Central memory CD8-positive, alpha-beta T cell (primary cell): ENCODE measurements at regions not wholly inside any gene's neighbourhood (a gene's known extent, or its start where the extent isn't known, plus 50 kb on each side); places are given as distances from the start of the nearest gene placed in this dataset.

Experiments used
- ATAC-seq: fragments of 150-1000 bp; cut with Tn5 transposase; replicated peaks from 2 replicates; pipeline ENCODE4 v1.10.0; 2022; ENCODE audit warnings: mild to moderate bottlenecking, moderate FRiP score, moderate number of reproducible peaks; ENCODE audit not compliant: poor library complexity, severe bottlenecking; ENCODE audit errors: extremely low read depth
- DNase-seq, 2 donors: peaks; one replicate each; pipeline ENCODE4 v3.0.0; 2021; ENCODE audit warnings: low spot score in 2 of 2
- H3K27ac Mint-ChIP-seq: one replicate; pipeline ENCODE4 v1.8.0; 2022; ENCODE audit warnings: low read depth, mild to moderate bottlenecking, moderate library complexity, mixed read lengths
- H3K27me3 Mint-ChIP-seq: one replicate; pipeline ENCODE4 v1.8.0; 2022; ENCODE audit warnings: mixed read lengths
- H3K36me3 Mint-ChIP-seq: one replicate; pipeline ENCODE4 v1.8.0; 2022; ENCODE audit warnings: mild to moderate bottlenecking, moderate library complexity, mixed read lengths; ENCODE audit not compliant: insufficient read depth
- H3K4me1 Mint-ChIP-seq: one replicate; pipeline ENCODE4 v1.8.0; 2022; ENCODE audit warnings: mixed read lengths
- H3K4me3 Mint-ChIP-seq: one replicate; pipeline ENCODE4 v1.8.0; 2022; ENCODE audit warnings: mild to moderate bottlenecking, moderate library complexity, mixed read lengths
- H3K9me3 Mint-ChIP-seq: one replicate; pipeline ENCODE4 v1.8.0; 2022; ENCODE audit warnings: mixed read lengths

DNA sequence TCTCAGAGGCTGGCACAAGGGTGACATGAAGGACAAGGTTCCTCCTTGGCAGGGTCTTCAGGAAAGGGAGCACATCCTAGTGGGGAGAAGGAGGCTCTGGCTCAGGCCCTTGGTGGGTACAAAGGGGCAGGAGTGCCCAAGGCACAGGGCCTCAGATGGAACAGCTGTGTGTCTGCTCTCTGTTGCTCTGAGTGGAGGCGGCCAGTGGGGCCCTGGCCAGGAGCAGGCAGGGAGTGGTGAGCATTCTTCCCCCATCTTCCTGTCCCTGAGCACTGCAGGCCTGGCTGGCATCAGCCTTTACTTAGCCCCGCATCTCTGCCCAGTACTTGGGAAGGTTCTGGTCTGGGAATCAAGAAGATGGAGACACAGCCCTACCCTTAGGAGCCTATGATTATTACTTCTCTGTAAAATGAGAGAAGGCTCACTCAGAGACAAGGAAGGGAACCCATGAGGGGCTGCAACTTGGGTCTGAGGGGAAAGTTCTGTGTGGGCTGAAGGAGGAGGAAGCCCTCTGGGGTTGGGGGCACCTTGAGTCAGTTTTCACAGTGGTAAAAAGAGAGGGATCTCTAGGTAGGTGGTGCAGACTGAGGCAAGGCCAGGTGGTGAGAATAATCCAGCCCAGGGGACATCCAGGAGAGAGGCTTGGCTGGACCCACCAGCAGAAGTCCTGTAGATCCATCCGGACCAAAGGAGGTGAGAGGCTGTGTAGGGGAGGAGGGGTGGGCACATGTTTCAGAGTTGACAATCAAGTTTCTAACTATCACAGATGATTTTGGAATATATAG, 173.5 kb downstream of the TSHZ3 start:
- no peak overlapping the region for H3K27ac Mint-ChIP-seq
- H3K4me3 Mint-ChIP-seq: no peak overlapping the region
- ATAC-seq (no peak), DNase-seq (no peak)
- H3K27me3 Mint-ChIP-seq: peaks cover 19% of the 10 kb centered on the region
- H3K4me1 Mint-ChIP-seq: no peaks in the 10 kb centered on the region
- peaks cover 2% of the 10 kb centered on the region for H3K36me3 Mint-ChIP-seq
- H3K9me3 Mint-ChIP-seq: peaks cover 11% of the 10 kb centered on the region

DNA sequence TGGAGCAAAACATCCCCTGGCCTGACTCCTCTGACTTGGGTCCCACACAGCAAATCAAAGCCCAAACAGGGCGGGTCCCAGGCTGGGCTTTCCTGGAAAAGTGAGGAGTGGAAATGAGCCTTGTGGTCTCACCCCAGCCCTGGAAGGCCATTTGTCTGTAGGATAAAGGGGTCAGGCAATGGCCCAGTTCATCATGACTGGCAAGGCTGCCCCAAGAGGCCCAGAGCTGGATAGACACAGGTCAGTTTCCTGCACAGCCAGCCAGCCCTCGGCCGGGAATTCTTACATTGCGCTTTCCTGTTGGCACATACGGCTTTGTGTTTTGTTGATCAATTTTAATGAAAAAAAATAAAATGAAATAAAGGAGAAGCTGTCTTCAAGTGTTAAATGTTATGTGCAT, 174.3 kb downstream of the TSHZ3 start:
- no peak for ATAC-seq
- Mint-ChIP-seq H3K27ac (no peak overlapping the region), H3K4me3 (no peak overlapping the region), H3K4me1 (no peaks in the 10 kb centered on the region), H3K9me3 (peaks cover 11% of the 10 kb centered on the region), H3K27me3 (peaks cover 19% of the 10 kb centered on the region), H3K36me3 (peaks cover 2% of the 10 kb centered on the region)
- DNase-seq: no peak

DNA sequence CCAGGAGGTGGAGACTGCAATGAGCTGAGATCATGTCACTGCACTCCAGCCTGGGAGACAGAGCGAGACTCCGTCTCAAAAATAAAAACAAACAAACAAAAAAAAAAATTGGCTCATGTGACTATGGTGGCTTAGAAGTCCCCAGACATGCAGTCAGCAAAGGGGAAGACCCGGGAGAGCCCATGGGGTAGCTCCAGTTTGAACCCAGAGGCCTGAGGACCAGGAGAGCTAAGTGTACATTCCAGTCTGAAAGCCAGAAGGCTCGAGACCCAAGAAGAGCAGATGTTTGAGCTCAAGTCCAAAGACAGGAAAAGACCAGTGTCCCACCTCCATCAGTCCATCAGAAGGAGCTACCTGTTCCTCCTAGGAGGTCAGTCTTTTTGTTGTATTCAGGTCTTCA, 175.2 kb downstream of the TSHZ3 start:
- Mint-ChIP-seq H3K36me3 (peaks cover 2% of the 10 kb centered on the region), H3K9me3 (peaks cover 5% of the 10 kb centered on the region), H3K4me3 (no peak overlapping the region), H3K4me1 (no peaks in the 10 kb centered on the region), H3K27me3 (peaks cover 19% of the 10 kb centered on the region), H3K27ac (no peak overlapping the region)
- no peak for DNase-seq
- ATAC-seq: no peak

GRCh38 chr19:31171936-31172335, 177.3 kb downstream of the TSHZ3 start:
- peaks cover 16% of the 10 kb centered on the region for H3K27me3 Mint-ChIP-seq
- ATAC-seq (no peak), DNase-seq (no peak)
- no peaks in the 10 kb centered on the region for H3K9me3 Mint-ChIP-seq
- H3K4me1 Mint-ChIP-seq: peaks cover 5% of the 10 kb centered on the region
- H3K27ac Mint-ChIP-seq: no peak overlapping the region
- no peak overlapping the region for H3K4me3 Mint-ChIP-seq
- peaks cover 2% of the 10 kb centered on the region for H3K36me3 Mint-ChIP-seq

DNA sequence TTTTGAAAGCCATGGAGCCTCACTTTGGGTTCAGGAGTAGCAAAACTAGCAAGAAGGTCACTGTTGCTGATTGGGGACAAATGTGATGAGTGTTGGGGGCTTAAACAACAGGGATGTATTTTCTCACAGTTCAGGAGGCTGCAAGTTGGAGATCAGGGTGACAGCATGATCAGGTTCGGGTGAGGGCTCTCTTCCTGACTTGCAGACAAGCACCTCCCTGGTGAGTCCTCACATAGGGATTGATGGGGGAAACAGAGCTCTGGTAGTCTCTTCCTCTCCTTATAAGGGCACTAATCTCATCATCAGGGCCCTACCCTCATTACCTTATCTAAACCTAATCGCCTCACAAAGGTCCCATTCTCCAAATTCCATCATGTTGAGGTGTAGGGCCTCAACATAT, 179.2 kb downstream of the TSHZ3 start:
- Mint-ChIP-seq H3K27ac (no peak overlapping the region), H3K27me3 (peaks cover 14% of the 10 kb centered on the region), H3K4me1 (peaks cover 5% of the 10 kb centered on the region), H3K9me3 (no peaks in the 10 kb centered on the region), H3K36me3 (no peaks in the 10 kb centered on the region), H3K4me3 (no peak overlapping the region)
- no peak for ATAC-seq
- no peak for DNase-seq

DNA sequence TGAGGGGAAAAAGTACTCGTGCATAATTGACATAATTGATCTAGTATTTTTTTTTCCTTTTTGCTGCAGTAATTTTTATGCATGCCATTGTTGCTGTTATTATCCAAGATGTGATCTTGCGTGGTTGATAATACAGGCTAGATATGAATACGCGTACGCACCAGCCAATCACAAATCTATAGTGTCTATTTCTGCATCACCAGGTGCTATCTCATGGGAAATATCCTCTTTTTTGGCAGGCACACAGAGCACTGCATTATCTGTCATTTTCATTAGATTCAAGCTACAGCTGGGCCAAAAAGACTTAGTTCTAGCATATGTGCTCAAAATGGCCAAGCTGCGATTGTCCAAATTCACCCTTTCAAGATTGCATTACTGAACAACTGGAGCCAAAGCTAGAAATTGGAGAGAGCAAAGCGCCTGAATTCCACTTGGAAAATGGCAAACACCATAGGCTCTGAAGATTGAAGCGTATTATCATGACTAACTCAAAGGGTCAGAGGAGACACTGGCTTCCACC, 181.1 kb downstream of the TSHZ3 start:
- ATAC-seq: no peak
- no peak for DNase-seq
- no peak overlapping the region for H3K27ac Mint-ChIP-seq

GRCh38 chr19:31167690-31168089, 181.5 kb downstream of the TSHZ3 start:
- Mint-ChIP-seq H3K4me3 (no peak overlapping the region), H3K4me1 (peaks cover 5% of the 10 kb centered on the region), H3K9me3 (no peaks in the 10 kb centered on the region), H3K27ac (no peak overlapping the region), H3K27me3 (peaks cover 36% of the 10 kb centered on the region), H3K36me3 (no peaks in the 10 kb centered on the region)
- ATAC-seq (no peak), DNase-seq (no peak)

More for the DNA sequence above, 181.1 kb downstream of the TSHZ3 start:
- H3K4me1 Mint-ChIP-seq: peaks cover 5% of the 10 kb centered on the region
- no peak overlapping the region for H3K4me3 Mint-ChIP-seq
- H3K27me3 Mint-ChIP-seq: peaks cover 31% of the 10 kb centered on the region
- no peaks in the 10 kb centered on the region for H3K36me3 Mint-ChIP-seq
- H3K9me3 Mint-ChIP-seq: no peaks in the 10 kb centered on the region

DNA sequence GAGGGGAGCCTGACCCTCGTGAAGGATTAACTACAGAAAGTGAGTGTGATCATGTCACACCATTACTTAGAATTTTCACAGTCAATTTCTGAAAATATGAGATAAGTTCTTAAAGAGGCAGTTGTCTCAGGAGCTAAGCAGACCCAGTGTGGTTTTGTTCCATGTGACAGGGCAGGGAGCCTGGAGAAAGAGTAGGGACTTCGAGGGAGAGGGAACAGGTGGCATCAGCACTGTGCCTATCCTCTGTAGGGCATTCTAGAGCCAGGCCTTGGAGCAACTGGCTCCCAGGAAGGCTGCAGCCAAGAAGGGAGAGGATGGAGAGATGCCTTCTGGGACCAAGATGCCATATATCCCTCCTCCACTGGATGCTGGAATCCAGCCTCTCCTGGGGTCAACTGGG, 183.0 kb downstream of the TSHZ3 start:
- Mint-ChIP-seq H3K27ac (no peak overlapping the region), H3K27me3 (peaks cover 51% of the 10 kb centered on the region), H3K4me1 (peaks cover 5% of the 10 kb centered on the region), H3K9me3 (no peaks in the 10 kb centered on the region), H3K36me3 (no peaks in the 10 kb centered on the region), H3K4me3 (no peak overlapping the region)
- DNase-seq (no peak), ATAC-seq (no peak)

DNA sequence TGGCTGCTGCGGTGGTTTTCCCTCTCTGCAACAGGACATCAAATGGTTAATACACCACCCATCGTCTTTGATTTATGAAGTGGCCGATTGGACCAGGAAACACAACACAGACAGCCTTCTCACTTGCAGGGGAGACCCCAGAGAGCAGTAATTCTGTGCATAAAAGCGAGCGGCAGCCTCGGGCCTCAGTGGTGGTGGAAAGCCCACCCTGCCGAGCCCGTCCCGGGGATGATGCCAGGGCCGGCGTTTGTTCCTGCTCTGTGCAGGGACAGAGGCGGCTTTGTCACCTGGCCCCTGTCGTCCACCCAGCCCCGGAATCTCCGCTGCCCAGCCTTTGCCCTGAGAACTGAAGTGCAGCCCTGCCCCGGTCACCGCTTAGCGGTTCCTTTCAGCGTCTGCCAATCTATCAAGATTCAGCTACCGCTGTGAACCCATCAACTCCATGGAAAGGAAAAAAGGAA, 184.4 kb downstream of the TSHZ3 start:
- ATAC-seq (no peak), DNase-seq (no peak)
- no peak overlapping the region for H3K27ac Mint-ChIP-seq
- H3K9me3 Mint-ChIP-seq: no peaks in the 10 kb centered on the region
- H3K27me3 Mint-ChIP-seq: peaks cover 52% of the 10 kb centered on the region
- no peaks in the 10 kb centered on the region for H3K36me3 Mint-ChIP-seq
- H3K4me3 Mint-ChIP-seq: no peak overlapping the region
- peaks cover 5% of the 10 kb centered on the region for H3K4me1 Mint-ChIP-seq

- Mint-ChIP-seq H3K27ac (no peak overlapping the region), H3K9me3 (no peaks in the 10 kb centered on the region), H3K4me1 (no peaks in the 10 kb centered on the region), H3K27me3 (peaks cover 42% of the 10 kb centered on the region), H3K4me3 (no peak overlapping the region), H3K36me3 (no peaks in the 10 kb centered on the region)
- DNase-seq (no peak), ATAC-seq (no peak)
These were observed 188.8 kb downstream of the TSHZ3 start for GRCh38 chr19:31160336-31160926.

GRCh38 chr19:31154021-31154420, 195.2 kb downstream of the TSHZ3 start:
- no peak overlapping the region for H3K4me3 Mint-ChIP-seq
- peaks cover 14% of the 10 kb centered on the region for H3K27me3 Mint-ChIP-seq
- no peak for ATAC-seq
- DNase-seq: no peak
- no peaks in the 10 kb centered on the region for H3K9me3 Mint-ChIP-seq
- no peak overlapping the region for H3K27ac Mint-ChIP-seq
- no peaks in the 10 kb centered on the region for H3K4me1 Mint-ChIP-seq
- H3K36me3 Mint-ChIP-seq: no peaks in the 10 kb centered on the region

- Mint-ChIP-seq H3K27ac (no peak overlapping the region), H3K4me1 (no peaks in the 10 kb centered on the region), H3K27me3 (peaks cover 14% of the 10 kb centered on the region), H3K4me3 (no peak overlapping the region), H3K9me3 (no peaks in the 10 kb centered on the region), H3K36me3 (no peaks in the 10 kb centered on the region)
- ATAC-seq: no peak
- no peak for DNase-seq
These were observed 196.3 kb downstream of the TSHZ3 start for GRCh38 chr19:31152906-31153305.

GRCh38 chr19:31149441-31149941, 199.7 kb downstream of the TSHZ3 start:
- Mint-ChIP-seq H3K27ac (no peak overlapping the region), H3K36me3 (no peaks in the 10 kb centered on the region), H3K4me3 (no peak overlapping the region), H3K27me3 (peaks cover 2% of the 10 kb centered on the region), H3K9me3 (no peaks in the 10 kb centered on the region), H3K4me1 (no peaks in the 10 kb centered on the region)
- ATAC-seq (no peak), DNase-seq (no peak)
